GM20431 (cell line): ENCODE measurements at regions not wholly inside any gene's neighbourhood (a gene's known extent, or its start where the extent isn't known, plus 50 kb on each side); places are given as distances from the start of the nearest gene placed in this dataset.

Experiments
- in situ Hi-C: fragments of 300-500 bp; cut with MseI, MboI; formaldehyde crosslinking; loops from one replicate; pipeline ENCODE4 v1.15.0; 2020; ENCODE audit warnings: low sequenced_read_pairs; ENCODE audit not compliant: unreplicated experiment

GRCh38 chr14:79972230-79972629, 239.1 kb downstream of the DIO2 start:
- in situ Hi-C loops = no loop called here

- in situ Hi-C loops = no loop called here
Observed at GRCh38 chr14:79971330-79971729, 240.0 kb downstream of the DIO2 start.

- in situ Hi-C loops = no loop called here
Observed at GRCh38 chr14:79967453-79967852, 243.9 kb downstream of the DIO2 start.

- in situ Hi-C loops = no loop called here
Observed at GRCh38 chr14:79967001-79967400, 244.3 kb downstream of the DIO2 start.

GRCh38 chr14:79965896-79966295, 245.4 kb downstream of the DIO2 start:
- in situ Hi-C loops = no loop called here

- in situ Hi-C loops = no loop called here
Observed at GRCh38 chr14:79961197-79961596, 250.1 kb downstream of the DIO2 start.

- in situ Hi-C loops = no loop called here
Observed at GRCh38 chr14:79960288-79960687, 251.0 kb downstream of the DIO2 start.

GRCh38 chr14:79951572-79951971, 259.7 kb downstream of the DIO2 start:
- in situ Hi-C loops = no loop called here

- in situ Hi-C loops = no loop called here
Observed at GRCh38 chr14:79949906-79950305, 261.4 kb downstream of the DIO2 start.

- in situ Hi-C loops = no loop called here
Observed at GRCh38 chr14:79947440-79948054, 263.8 kb downstream of the DIO2 start.

- in situ Hi-C loops = no loop called here
Observed at GRCh38 chr14:79939235-79939634, 272.1 kb downstream of the DIO2 start.

- in situ Hi-C loops = no loop called here
Observed at GRCh38 chr14:79938185-79938584, 273.1 kb downstream of the DIO2 start.

- in situ Hi-C loops = no loop called here
Observed at GRCh38 chr14:79937433-79937832, 273.9 kb downstream of the DIO2 start.

GRCh38 chr14:79924551-79924950, 286.8 kb downstream of the DIO2 start:
- in situ Hi-C loops = no loop called here

GRCh38 chr14:79920180-79920692, 291.1 kb downstream of the DIO2 start:
- in situ Hi-C loops = no loop called here
